ENCODE measurements at regions not wholly inside any gene's neighbourhood (a gene's known extent, or its start where the extent isn't known, plus 50 kb on each side); places are given as distances from the start of the nearest gene placed in this dataset.
"Not testable (repeated sequence)": the region's sequence is repeated elsewhere in the genome, so short reads cannot be mapped to it uniquely, and the experiment has no call there.

DNA sequence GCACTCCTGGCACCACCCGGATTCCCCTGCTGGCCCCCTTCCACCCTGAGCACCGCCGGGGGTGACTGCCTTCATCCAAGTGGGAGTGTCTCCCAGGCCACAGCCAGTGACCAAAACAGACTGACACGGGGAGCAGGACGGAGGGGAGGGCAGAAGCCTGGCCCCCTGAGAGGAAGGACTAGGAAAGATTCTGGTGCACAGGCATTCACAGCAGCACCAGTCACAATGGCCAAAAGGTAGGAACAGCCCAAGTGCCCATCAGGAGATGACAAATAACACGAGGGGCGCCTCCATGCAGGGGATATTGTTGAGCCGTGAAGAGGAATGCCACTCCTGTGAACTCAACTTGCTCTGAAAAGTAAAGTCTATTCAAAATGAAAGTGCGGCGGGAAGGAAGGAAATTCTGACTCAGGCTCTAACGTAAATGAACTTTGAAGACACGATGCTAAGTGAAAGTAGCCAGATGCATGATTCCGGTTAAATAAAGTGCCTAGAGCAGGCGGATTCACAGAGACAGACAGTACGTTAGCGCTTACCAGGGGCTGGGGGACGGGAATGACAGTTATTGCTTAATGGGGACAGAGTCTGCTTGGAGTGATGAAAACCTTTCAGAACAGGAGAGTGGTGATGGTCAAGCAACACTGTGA, 146.1 kb upstream of the NCOR2 start:
- Mint-ChIP-seq H3K36me3 (no peaks in the 10 kb centered on the region), H3K27ac (peak overlapping the region; percentile 88), H3K4me1 (peaks cover 18% of the 10 kb centered on the region), H3K27me3 (no peaks in the 10 kb centered on the region), H3K9me3 (no peaks in the 10 kb centered on the region), H3K4me3 (peak overlapping the region; percentile 74)

DNA sequence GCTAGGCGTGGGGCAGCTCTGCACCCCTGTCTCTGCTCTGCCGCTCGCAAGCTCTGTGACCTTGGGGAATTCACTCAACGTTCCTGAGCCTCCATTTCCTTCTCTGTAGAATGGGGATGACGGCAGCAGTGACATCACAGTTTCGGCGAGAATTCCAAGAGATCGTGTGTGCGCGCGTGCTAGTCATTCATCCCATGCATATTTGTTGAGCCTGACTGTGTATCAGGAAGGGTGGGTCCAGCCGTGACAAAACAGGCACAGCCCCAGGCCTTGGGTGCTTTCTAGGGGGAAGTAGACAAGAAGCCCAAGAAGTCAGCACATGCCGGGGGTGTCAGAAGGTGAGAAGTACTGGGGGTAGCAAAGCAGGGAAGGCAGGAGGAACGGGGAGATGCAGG, 145.6 kb upstream of the NCOR2 start:
- H3K4me3 Mint-ChIP-seq: peak overlapping the region; percentile 74
- peaks cover 18% of the 10 kb centered on the region for H3K4me1 Mint-ChIP-seq
- no peaks in the 10 kb centered on the region for H3K9me3 Mint-ChIP-seq
- H3K36me3 Mint-ChIP-seq: no peaks in the 10 kb centered on the region
- H3K27me3 Mint-ChIP-seq: no peaks in the 10 kb centered on the region
- H3K27ac Mint-ChIP-seq: peak overlapping the region; percentile 88

DNA sequence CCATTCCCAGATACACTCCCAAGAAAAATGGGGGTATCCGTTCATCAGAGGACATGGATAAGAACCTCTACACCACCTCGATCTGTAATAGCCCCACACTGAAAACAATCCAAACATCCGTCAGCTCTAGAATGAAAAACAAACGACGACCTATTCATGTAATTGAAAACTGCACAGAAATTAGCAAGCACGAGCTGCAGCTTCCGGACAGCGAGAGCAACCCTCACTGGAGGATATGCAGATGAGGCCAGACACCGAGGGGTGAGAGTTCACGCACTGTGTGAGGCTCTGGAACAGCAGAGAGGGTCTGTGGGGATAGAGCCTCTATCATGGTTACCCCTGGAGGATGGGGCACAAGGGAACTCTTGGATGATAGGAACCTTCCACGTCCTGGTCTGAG, 143.9 kb upstream of the NCOR2 start:
- H3K27ac Mint-ChIP-seq: no peak overlapping the region
- H3K9me3 Mint-ChIP-seq: no peaks in the 10 kb centered on the region
- H3K36me3 Mint-ChIP-seq: no peaks in the 10 kb centered on the region
- H3K27me3 Mint-ChIP-seq: no peaks in the 10 kb centered on the region
- H3K4me3 Mint-ChIP-seq: no peak overlapping the region
- peaks cover 18% of the 10 kb centered on the region for H3K4me1 Mint-ChIP-seq

DNA sequence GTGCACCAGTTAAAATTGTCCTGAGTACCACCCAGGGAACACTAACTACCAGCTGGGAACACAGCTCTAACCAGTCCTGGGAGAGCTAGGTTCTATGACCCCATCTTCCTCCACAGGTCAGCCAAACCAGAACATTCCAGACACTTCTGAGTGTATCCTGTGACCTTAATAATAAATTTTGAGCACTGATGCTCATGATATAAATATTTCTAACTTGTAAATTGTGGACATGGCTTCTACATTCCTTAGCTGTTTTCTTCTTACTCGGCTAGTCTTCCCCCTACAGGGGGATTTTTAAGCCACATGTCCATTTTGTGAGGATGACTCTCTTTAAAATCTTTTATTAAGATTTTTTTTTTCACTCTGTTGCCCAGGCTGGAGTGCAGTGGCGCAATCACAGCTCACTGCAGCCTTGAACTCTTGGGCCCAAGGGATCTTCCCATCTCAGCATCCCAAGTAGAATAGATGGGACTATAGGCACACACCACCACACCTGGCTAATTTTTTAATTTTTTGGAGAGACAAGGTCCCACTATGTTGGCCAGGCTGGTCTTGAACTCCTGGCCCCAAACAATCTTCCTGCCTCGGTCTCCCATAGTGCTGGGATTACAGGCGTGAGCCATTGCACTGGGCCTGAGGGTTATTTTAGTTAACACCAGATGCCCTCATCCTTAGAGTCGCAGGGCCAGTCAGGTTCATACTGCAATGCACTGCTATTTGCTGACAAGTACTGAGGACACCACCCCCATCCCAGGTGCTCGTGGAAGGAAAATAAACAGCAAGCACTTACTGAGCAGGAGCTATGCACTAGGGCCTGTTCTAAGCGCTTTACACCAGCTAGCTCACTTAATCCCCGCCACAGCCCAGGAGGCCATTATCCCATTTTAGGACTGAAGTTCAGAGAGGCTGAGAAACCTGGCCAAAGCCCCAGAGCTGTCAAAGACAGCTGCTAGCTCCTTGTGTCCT, 142.6 kb upstream of the NCOR2 start:
- Mint-ChIP-seq H3K4me3 (no peak overlapping the region), H3K9me3 (no peaks in the 10 kb centered on the region), H3K4me1 (peaks cover 18% of the 10 kb centered on the region), H3K27ac (no peak overlapping the region), H3K36me3 (no peaks in the 10 kb centered on the region), H3K27me3 (no peaks in the 10 kb centered on the region)

DNA sequence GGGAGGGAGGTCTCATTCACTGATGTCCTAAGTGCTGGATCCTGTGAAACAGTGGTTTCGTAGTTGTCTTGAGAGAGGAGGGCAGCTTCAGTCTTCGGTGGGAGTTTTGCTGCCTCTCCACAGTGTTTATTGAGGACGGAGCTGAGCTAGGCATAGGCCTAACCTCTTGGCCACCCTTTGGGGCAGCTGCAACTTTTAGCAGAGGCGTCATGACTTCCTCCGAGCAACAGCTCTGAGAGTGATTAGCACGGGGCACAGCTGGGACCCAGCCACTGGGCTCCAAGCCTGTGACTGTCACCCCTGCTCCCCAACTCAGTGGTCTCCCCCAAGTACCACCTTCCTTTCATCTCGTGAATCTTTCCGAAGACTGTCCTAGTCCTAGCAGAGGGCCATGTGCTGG, 139.9 kb upstream of the NCOR2 start:
- H3K4me3 Mint-ChIP-seq: no peak overlapping the region
- no peaks in the 10 kb centered on the region for H3K9me3 Mint-ChIP-seq
- H3K27me3 Mint-ChIP-seq: no peaks in the 10 kb centered on the region
- no peaks in the 10 kb centered on the region for H3K4me1 Mint-ChIP-seq
- no peak overlapping the region for H3K27ac Mint-ChIP-seq
- no peaks in the 10 kb centered on the region for H3K36me3 Mint-ChIP-seq

DNA sequence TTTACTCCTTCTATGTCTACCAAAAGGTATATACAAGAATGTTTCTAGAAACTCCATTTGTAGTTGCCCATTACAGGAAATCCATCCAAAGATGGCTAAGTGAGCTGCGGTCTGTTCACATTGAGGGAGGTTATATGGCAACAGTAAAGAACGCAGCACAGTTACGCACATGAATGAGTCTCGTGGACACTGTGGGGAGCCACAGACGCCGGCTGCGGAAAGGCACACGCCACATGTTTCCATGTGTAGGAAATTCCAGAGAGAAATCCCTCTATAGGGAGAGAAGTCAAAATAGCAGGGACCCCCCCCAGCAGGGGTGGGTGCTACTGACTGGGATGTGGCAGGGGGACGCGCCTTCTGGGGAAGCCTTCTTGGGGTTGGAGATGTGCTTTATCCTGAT, 139.0 kb upstream of the NCOR2 start:
- Mint-ChIP-seq H3K27me3 (no peaks in the 10 kb centered on the region), H3K27ac (no peak overlapping the region), H3K36me3 (no peaks in the 10 kb centered on the region), H3K9me3 (no peaks in the 10 kb centered on the region), H3K4me1 (no peaks in the 10 kb centered on the region), H3K4me3 (no peak overlapping the region)

DNA sequence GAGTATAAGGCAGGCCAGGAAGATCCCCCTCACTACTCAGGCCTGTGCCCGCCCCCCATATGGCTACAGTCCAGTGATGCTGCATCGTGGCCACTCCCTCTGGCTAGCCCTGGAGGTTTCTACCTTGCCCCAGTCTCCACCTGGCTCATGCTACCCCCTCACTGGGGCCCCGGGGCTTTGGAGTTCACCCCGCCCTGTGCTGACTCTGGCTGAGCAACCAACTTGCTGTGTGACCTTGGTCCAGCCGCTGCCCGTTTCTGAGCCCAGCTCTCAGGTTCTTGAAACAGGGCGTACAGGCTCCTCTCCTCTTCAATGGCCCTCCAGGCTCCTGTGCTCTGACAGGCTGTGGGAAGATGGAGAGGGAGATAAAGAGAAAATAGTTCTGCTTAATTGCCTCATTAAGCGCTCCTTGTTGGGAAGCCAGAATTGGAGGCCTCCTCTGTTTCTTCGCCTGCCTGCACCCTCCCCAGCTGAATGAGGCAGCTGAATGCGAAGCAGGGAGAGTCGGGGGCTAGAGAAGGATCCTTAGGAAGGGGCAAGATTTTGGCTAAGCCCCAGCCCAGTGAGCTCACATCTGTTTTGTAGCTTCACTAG, 138.2 kb upstream of the NCOR2 start:
- H3K4me1 Mint-ChIP-seq: no peaks in the 10 kb centered on the region
- H3K27me3 Mint-ChIP-seq: no peaks in the 10 kb centered on the region

DNA sequence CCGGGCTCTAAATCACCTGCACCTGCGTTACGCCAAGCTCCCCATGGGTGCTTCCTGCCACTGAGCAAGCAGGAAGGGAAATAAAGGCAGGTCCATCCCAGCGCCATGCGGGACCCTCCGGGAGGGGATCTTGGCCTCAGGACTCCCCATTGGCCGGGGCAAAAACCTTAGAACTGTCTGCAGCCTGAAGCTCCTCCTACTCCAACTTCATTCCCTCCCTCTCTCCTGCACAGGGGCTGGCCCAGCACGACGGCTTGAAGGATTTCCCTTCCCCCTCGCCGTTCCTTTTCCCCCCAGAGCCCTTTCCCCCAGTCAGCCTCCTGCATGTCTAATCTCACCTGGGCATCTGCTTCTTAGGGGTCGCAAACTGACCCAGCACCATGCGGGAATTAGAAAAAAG, 137.2 kb upstream of the NCOR2 start:
- Mint-ChIP-seq H3K4me3 (no peak overlapping the region), H3K4me1 (no peaks in the 10 kb centered on the region), H3K27me3 (no peaks in the 10 kb centered on the region), H3K36me3 (no peaks in the 10 kb centered on the region), H3K27ac (no peak overlapping the region), H3K9me3 (no peaks in the 10 kb centered on the region)

More for the DNA sequence above, 138.2 kb upstream of the NCOR2 start:
- Mint-ChIP-seq H3K27ac (no peak overlapping the region), H3K9me3 (no peaks in the 10 kb centered on the region), H3K36me3 (no peaks in the 10 kb centered on the region), H3K4me3 (no peak overlapping the region)

DNA sequence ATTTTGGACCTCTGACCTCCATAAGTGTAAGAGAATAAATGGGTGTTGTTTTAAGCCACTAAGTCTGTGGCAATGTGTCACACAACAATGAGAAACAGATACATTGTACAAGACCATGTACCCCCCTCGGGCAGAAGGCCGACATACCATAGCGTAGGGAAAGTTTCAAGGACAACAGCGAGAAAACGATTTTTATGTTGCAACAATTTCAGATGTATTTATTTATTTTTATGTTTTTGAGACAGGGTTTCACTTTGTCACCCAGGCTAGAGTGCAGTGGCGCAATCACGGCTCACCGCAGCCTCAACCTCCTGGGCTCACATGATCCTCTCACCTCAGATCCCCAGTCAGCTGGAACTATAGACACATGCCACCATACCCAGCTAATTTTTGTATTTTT, 136.4 kb upstream of the NCOR2 start:
- H3K4me3 Mint-ChIP-seq: no peak overlapping the region
- no peaks in the 10 kb centered on the region for H3K36me3 Mint-ChIP-seq
- H3K27ac Mint-ChIP-seq: no peak overlapping the region
- H3K4me1 Mint-ChIP-seq: no peaks in the 10 kb centered on the region
- H3K27me3 Mint-ChIP-seq: no peaks in the 10 kb centered on the region
- H3K9me3 Mint-ChIP-seq: no peaks in the 10 kb centered on the region

DNA sequence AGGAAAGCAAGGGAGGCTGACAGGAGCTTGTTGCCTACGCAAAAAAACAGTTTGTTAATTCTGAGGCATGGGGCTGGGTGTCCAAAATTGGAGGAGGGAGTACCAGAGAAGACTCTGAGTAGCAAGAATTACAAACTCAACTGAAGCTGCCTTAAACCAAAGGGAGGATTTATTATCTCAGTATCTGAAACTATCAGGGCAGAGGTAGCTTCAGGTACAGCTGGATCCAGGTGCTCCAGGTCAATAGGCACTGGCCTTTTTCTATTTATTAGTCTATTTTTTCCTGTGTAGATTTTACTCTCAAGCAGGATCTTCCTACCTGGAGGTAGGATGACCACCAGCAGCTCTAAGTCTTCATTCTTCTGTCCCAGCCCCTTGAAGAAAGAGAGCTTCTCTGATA, 135.3 kb upstream of the NCOR2 start:
- H3K27ac Mint-ChIP-seq: no peak overlapping the region
- H3K9me3 Mint-ChIP-seq: no peaks in the 10 kb centered on the region
- H3K4me3 Mint-ChIP-seq: no peak overlapping the region
- H3K36me3 Mint-ChIP-seq: no peaks in the 10 kb centered on the region
- no peaks in the 10 kb centered on the region for H3K4me1 Mint-ChIP-seq
- no peaks in the 10 kb centered on the region for H3K27me3 Mint-ChIP-seq

DNA sequence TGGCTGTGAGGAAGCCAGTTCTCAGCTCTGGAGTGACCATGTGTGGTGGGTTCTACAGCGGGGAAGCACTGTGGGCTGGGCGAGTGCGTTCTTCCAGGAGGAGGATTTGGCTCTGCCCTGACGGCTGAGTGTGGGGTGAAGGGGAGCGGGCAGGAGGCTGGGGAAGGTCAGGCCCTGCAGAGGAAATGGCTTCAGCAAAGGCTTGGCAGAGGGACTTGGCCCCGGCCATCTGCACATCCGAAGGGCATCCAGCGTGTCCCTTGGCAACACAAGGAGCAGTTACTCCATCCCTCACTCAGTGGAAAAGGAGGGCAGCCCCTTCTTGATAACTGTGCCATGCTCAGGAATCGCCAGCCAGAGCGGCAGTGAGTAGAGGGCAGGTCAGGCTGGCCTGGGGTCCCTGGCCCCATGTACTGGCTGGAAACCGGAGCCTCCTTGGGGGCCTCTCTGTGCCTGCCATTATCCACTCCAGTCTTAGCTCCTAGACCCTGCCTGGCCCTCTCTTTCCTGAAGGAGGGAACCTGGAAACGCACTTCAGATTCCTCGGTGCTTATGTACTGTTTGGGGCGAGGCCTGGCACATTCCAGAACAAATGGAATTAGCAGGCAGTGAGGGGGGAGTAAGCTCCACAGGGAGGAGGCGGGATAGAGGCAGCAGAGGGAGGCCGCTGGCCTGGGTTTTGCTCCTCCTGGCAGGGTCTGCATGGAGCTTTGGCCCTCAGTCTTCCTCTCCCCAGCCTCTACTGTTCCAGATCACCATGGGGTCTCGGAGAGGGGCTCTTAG, 133.6 kb upstream of the NCOR2 start:
- Mint-ChIP-seq H3K27me3 (no peaks in the 10 kb centered on the region), H3K9me3 (no peaks in the 10 kb centered on the region), H3K27ac (no peak overlapping the region), H3K4me3 (no peak overlapping the region), H3K4me1 (no peaks in the 10 kb centered on the region), H3K36me3 (no peaks in the 10 kb centered on the region)

DNA sequence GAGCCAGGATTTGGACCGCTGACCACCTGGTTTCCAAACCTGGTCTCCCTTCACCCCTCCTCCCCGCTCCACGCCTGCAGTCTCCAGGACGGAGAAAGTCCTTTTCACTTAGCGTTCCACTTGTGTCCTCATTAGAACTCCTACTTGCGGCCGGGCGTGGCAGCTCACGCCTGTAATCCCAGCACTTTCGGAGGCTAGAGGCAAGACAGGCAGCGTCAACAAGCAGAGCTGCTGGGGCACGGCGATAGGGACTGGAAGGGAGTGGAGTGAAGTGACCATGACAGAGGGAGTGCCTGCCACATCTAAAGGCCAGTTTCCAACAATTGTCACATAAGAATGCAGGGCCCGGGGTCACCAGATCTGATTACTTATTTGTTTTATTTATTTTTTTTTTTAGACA, 132.5 kb upstream of the NCOR2 start:
- no peaks in the 10 kb centered on the region for H3K36me3 Mint-ChIP-seq
- H3K27ac Mint-ChIP-seq: no peak overlapping the region
- H3K4me3 Mint-ChIP-seq: no peak overlapping the region
- H3K9me3 Mint-ChIP-seq: no peaks in the 10 kb centered on the region
- no peaks in the 10 kb centered on the region for H3K4me1 Mint-ChIP-seq
- H3K27me3 Mint-ChIP-seq: no peaks in the 10 kb centered on the region

DNA sequence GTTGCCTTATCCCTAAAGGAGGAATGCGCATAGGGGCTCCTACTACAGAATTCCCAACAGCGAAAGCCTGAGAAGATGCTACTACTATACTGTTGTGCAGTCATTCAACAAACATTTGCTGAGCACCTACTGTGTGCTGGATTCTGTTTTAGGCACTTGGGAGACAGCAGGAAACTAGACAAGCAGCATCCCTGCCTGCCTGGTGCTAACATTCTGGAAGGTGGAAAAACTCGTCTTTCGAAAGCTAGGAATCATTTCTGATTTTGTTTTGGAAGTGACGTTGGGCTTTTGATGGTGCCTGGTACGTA, 131.5 kb upstream of the NCOR2 start:
- peaks cover 7% of the 10 kb centered on the region for H3K4me1 Mint-ChIP-seq
- H3K9me3 Mint-ChIP-seq: no peaks in the 10 kb centered on the region
- no peaks in the 10 kb centered on the region for H3K27me3 Mint-ChIP-seq
- H3K27ac Mint-ChIP-seq: no peak overlapping the region
- H3K36me3 Mint-ChIP-seq: no peaks in the 10 kb centered on the region
- no peak overlapping the region for H3K4me3 Mint-ChIP-seq

DNA sequence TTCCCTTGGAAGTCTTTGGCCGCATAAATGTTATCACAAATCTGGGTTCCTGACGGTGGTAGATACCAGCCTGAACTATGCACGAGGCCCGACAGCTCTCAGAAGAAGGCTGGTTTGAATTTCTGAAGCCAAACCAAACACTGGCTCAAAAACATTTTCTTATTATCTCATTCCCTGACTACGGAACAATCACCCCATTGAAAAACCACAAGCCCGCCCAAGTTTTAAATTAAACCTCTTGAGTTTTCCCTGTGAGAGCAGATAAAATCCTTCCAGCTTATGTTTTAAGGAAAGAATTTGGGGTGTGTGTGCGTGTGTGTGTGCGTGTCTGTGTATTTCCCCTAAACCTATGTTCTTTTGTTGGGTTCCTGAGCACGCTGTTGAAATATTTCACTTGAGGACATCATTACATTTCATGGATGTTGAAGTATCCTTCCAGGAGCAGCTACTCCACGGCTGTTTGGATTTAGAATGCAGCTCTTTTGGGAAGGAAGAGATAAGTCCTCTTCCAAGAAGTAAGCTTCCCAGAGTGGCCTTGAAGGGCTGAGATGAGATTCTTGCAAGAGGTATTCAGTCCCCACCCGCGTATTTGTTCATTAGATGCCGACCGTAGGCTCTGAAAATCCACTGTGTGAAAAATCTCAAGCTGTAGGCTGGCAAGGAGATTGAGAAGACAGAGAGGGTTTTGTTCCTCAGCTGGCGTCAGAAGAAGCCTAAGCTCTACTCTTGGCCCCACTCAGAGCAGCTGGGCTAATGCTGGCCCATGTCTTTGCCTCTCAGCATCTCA, 131.0 kb upstream of the NCOR2 start:
- no peaks in the 10 kb centered on the region for H3K27me3 Mint-ChIP-seq
- H3K4me3 Mint-ChIP-seq: no peak overlapping the region
- no peaks in the 10 kb centered on the region for H3K9me3 Mint-ChIP-seq
- H3K27ac Mint-ChIP-seq: no peak overlapping the region
- H3K36me3 Mint-ChIP-seq: no peaks in the 10 kb centered on the region
- H3K4me1 Mint-ChIP-seq: peaks cover 7% of the 10 kb centered on the region

DNA sequence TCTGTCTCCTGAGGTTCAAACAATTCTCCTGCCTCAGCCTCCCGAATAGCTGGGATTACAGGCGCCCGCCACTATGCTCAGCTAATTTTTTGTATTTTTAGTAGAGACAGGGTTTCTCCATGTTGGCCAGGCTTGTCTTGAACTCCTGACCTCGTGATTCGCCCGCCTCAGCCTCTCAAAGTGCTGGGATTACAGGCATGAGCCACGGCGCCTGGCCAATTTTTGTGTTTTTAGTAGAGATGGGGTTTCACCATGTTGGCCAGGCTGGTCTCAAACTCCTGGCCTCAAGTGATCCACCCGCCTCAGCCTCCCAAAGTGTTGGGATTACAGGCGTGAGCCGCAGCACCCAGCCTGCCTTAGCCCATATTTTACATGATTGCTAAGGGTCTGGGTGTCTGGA, 130.3 kb upstream of the NCOR2 start:
- H3K36me3 Mint-ChIP-seq, H3K4me1 Mint-ChIP-seq, H3K9me3 Mint-ChIP-seq, H3K27ac Mint-ChIP-seq, H3K27me3 Mint-ChIP-seq, H3K4me3 Mint-ChIP-seq: not testable (repeated sequence)

All from activated naive CD4-positive, alpha-beta T cell treated with anti-CD3 and anti-CD28 coated beads, Interleukin-2, amount 50 U/mL, for 24 hours (primary cell).